HG03571 (cell line): ENCODE measurements at regions not wholly inside any gene's neighbourhood (a gene's known extent, or its start where the extent isn't known, plus 50 kb on each side); places are given as distances from the start of the nearest gene placed in this dataset.

Source experiments
- ATAC-seq: cut with Tn5 transposase; IDR thresholded peaks from one replicate; pipeline ENCODE4 v1.9.1; 2021; ENCODE audit not compliant: unreplicated experiment

DNA sequence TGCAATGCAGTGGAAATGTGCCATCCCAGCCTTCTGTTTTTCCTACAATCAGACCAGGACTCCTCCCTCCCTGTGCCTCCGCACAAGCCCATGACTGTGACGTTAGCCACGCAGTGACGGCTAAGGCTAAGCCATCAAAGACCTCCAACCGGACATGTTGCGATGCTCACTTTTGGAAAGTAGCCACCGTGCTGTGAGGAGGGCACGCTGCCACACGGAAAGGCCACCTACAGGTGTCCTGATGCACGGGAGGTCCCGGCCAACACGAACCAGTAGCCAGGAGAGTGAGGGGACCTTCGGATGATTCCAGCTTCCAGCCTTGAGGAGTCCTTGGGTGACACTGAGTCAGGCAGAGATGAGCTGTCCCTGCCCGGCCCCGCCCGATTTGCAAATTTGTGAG is 53.9 kb downstream of the FOXL1 start:
- no peak for ATAC-seq

GRCh38 chr16:86632944-86633343 is 54.6 kb downstream of the FOXL1 start:
- no peak for ATAC-seq

GRCh38 chr16:86634292-86634691 is 55.9 kb downstream of the FOXL1 start:
- no peak for ATAC-seq

DNA sequence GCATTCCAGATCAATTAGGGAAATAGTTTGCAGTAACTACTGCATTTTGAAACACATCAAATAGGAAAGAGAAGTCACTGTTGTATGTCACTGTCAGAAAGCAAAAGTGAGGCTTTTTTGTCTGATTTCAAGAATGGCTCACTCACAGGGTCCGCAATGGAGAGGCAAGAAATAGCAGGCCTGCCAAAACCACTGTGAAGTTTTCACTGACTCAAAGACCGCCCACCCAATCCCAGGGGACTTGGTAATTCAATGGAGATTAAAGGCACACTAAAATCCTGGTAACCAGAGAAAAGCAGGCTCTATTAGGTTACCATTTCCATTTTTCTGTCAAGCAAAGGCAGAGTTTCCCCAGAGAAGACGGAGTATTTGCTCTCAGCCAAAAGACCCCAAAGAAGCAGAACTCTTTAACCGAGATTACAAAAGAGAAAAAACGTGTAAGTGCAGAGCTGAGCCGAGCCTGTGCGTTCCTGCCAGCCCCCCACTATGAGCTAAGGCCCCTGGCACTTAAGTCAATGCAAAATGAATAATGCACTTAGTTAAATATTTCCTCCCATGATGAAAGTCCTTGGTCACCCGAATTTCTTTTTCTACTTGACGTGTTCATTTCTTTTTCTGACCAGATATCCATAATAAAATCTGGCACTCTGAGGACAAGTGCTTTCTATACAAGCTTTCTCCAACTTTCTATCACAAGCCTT is 57.0 kb downstream of the FOXL1 start:
- ATAC-seq = no peak

- no peak for ATAC-seq
Observed at GRCh38 chr16:86635926-86636325, 57.6 kb downstream of the FOXL1 start.

- no peak for ATAC-seq
Observed at GRCh38 chr16:86637744-86638143, 59.4 kb downstream of the FOXL1 start.

DNA sequence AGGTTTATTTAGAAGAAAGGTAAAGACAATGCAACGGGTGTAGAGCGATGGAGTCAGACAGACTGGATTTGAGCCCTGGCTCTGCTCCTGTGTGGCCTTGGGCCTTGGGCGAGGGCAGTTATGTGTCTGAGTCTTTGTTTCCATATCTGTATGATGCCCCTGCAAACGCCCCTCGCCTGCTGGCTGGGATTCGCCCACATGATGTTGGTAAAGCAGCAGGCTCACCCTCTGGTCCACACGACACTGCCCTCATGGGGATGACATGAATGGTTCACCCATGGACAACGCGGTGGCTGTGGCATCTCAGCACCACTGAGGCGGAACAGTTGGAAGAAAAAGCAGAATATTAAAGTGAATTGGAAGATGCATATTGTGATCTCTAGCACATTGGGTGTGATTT is 60.3 kb downstream of the FOXL1 start:
- no peak for ATAC-seq

GRCh38 chr16:86639354-86639753 is 61.0 kb downstream of the FOXL1 start:
- no peak for ATAC-seq

DNA sequence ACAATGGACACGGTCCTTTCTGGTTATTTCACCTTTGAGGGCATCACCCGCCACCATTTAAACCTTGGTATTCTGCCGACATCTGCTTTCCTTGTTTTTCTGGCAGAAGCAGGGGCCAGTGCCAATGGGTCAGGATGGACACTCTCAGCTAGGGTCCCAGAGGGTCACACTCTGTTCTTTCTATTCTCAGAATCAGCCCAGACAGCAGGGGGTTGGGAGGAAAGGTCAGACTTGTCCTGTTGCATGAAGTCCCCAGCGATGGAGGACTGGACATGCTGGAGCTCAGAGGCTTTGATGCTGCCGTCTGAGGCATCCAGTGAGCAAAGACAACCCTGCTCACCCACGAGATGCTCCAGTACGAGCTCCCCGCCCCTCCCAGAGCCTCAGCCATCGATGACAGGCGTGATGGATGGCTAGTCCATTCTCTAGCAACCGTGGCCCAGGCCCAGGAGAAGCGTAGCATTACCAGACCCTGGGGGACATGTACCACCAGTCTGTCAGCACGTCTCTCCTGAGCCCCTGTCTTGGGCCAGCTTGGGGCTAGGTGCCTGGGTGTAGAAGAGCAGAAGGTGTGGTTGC is 62.0 kb downstream of the FOXL1 start:
- ATAC-seq = no peak

DNA sequence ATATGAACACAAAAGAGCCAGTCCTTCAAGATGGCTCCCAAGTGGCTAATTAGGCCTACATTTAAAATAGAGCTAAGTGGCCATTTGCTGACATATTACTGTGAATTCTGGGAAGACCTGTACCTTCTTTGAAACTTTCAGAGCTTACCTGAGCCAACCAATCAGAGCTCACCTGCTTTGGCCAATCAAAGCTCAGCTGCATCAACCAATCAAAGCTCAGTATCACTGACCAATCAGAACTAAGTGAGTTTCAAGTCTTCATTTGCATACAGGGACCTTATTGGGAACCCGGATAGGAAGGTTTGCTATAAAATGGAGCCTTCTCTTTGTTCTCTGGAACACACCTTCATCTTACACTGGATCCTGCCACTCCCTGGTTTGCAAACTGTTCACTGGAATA is 63.7 kb downstream of the FOXL1 start:
- ATAC-seq = no peak

DNA sequence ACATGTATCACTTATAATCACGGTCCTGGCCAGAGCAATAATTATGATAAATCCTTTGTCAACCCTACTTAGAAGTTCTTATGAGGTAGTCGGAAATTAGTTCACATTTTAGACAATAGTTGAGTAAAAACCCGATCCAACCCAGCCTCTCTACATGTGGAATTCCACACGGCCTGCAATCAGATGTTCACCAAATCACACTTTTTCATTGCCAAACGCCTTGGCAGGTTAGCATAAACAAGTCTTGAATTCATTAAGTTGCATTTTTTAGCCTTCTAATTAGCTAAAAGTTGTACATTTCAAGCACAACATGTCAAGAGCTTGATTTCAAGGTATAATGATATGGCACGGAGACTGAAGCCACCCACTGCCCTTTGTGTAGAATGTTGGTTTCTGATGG is 65.3 kb downstream of the FOXL1 start:
- ATAC-seq = no peak

GRCh38 chr16:86647561-86647960 is 69.2 kb downstream of the FOXL1 start:
- no peak for ATAC-seq

DNA sequence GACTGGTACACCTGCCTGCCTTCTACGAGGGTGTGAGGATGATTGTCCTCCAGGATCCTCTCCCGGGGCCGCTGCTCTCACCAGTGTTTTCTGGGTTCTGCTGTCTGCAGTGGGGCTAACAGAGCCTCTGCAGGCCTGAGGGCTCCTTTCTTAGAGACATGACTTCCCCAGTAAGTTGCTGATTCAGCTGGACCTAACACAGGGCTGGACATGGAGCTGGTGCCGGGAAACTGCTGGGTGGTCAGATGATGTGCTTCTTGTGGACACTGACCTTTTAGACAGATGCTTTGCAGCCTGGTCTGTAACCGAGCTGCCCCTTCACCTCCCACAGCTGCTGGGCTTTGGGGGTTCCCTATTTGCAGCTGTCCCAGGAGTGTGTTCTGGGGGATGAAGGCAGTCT is 71.5 kb downstream of the FOXL1 start:
- no peak for ATAC-seq

- ATAC-seq = no peak
Observed at GRCh38 chr16:86651013-86651627, 72.8 kb downstream of the FOXL1 start.

DNA sequence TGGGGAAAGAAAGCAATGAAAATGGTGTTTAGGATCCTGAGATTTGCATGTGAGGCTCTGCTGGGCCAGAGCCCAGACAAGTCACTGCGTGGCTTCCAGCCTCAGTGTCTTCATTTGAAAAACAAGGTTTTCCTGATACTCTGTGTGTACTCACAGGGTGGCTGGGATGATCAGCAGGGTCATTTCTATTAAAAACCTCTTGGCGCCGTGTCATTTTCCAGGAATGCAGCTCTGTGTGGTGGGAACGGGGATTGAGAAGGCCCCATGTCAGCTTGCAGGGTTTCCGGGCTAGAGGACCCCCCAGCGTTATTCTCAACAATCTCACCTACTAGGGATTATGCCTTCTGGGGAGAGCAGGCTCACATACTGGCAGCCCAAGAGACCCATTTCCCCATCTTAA is 73.5 kb downstream of the FOXL1 start:
- no peak for ATAC-seq

DNA sequence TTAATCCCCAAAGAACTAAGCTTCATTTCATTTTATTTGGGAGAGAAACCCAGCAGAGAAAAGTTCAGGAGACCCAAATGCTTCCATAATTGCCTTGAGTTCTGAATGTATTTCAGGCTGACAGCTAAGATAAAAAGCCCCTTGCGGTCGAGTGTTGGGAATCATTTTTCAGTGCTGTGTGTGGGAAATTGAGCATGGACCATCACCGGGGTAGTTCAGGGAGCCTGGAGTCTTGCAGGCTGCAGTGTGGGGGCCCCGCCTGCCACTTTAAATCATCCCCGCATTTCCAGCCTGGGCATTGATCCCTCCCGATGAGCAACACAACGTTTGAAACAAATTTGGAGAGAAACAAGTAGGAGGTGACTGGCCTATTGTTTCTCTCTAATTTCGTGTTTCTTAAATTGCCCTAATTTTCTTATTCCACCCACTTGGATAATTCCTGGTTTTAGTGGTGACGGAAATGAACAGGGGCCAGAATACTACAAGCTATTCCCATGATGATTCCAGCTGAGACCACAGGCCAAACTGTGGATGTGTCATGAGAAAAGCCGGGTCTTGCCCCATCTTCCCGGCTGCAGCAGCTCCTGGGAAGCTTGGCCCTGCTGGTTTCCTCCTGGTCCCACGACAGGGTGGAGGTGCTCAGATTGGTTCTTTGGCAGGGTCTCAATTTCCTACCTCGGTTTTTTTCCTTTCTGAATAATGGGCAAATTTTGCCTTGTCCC is 75.1 kb downstream of the FOXL1 start:
- ATAC-seq = no peak

- ATAC-seq = no peak
Observed at GRCh38 chr16:86657972-86658371, 79.6 kb downstream of the FOXL1 start.

GRCh38 chr16:86660623-86661022 is 82.3 kb downstream of the FOXL1 start:
- ATAC-seq = no peak

GRCh38 chr16:86661706-86662105 is 83.4 kb downstream of the FOXL1 start:
- no peak for ATAC-seq

GRCh38 chr16:86662195-86662594 is 83.8 kb downstream of the FOXL1 start:
- no peak for ATAC-seq

DNA sequence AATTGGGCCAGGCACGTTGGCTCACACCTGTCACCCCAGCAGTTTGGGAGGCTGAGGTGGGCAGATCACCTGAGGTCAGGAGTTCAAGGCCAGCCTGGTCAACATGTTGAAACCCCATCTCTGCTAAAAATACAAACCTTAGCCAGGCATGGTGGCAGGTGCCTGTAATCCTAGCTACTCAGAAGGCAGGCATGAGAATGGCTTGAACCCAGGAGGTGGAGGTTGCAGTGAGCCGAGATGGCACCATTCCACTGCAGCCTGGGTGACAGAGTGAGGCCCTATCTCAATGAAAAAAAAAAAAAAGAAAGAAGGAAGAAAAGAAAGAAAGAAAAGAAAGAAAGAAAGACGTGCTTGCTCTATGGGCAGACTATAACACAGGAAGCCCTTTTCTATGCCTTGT is 84.4 kb downstream of the FOXL1 start:
- no peak for ATAC-seq
